Parathyroid adenoma (tissue), 2 donors: ENCODE measurements at regions not wholly inside any gene's neighbourhood (a gene's known extent, or its start where the extent isn't known, plus 50 kb on each side); places are given as distances from the start of the nearest gene placed in this dataset.

ENCODE experiments used
- H2AFZ ChIP-seq: fragments of 300-600 bp; sonication (generic); one replicate; pipeline ENCODE4 v1.7.0; 2017; ENCODE audit warnings: antibody characterized with exemption, mild to moderate bottlenecking
- H3K27ac ChIP-seq: fragments of 300-600 bp; sonication (generic); one replicate; pipeline ENCODE4 v1.7.0; 2017
- H3K27me3 ChIP-seq: fragments of 300-600 bp; sonication (generic); one replicate; pipeline ENCODE4 v1.7.0; 2017; ENCODE audit warnings: low read length; ENCODE audit not compliant: control insufficient read depth, insufficient read depth
- H3K36me3 ChIP-seq: fragments of 300-600 bp; sonication (generic); one replicate; pipeline ENCODE4 v1.7.0; 2017; ENCODE audit warnings: low read length; ENCODE audit not compliant: control insufficient read depth, insufficient read depth
- H3K4me1 ChIP-seq: fragments of 300-600 bp; sonication (generic); one replicate; pipeline ENCODE4 v1.7.0; 2017; ENCODE audit warnings: control low read depth
- H3K4me2 ChIP-seq: fragments of 300-600 bp; sonication (generic); one replicate; pipeline ENCODE4 v1.7.0; 2017; ENCODE audit warnings: low read length
- H3K4me3 ChIP-seq: fragments of 300-600 bp; sonication (generic); one replicate; pipeline ENCODE4 v1.7.0; 2017; ENCODE audit warnings: low read depth, low read length
- H3K79me2 ChIP-seq: fragments of 300-600 bp; sonication (generic); one replicate; pipeline ENCODE4 v1.7.0; 2017; ENCODE audit warnings: control low read depth
- H3K9ac ChIP-seq: fragments of 300-600 bp; sonication (generic); one replicate; pipeline ENCODE4 v1.7.0; 2017; ENCODE audit warnings: mild to moderate bottlenecking
- H3K9me3 ChIP-seq: fragments of 300-600 bp; sonication (generic); one replicate; pipeline ENCODE4 v1.7.0; 2017; ENCODE audit warnings: low read length; ENCODE audit not compliant: control insufficient read depth
- CTCF ChIP-seq: fragments of 300-600 bp; sonication (generic); IDR thresholded peaks from one replicate; pipeline ENCODE4 v1.7.0; 2017; ENCODE audit warnings: antibody characterized with exemption, mild to moderate bottlenecking
- donor health status: primary hyperparathyroidism.

GRCh38 chr9:86724529-86724928 lies 222.8 kb downstream of the GAS1 start:
- H3K9me3 ChIP-seq, result no peaks in the 10 kb centered on the region
- H3K27ac ChIP-seq, result no peak overlapping the region
- no peaks in the 10 kb centered on the region for H3K27me3 ChIP-seq
- no peak overlapping the region for H3K4me2 ChIP-seq
- no peaks in the 10 kb centered on the region for H3K4me1 ChIP-seq
- no peak overlapping the region for H2AFZ ChIP-seq
- no peak overlapping the region for H3K9ac ChIP-seq
- no peak for TF ChIP-seq CTCF
- no peaks in the 10 kb centered on the region for H3K79me2 ChIP-seq
- no peaks in the 10 kb centered on the region for H3K36me3 ChIP-seq
- H3K4me3 ChIP-seq, result no peak overlapping the region

- no peaks in the 10 kb centered on the region for H3K4me1 ChIP-seq
- H3K79me2 ChIP-seq, result no peaks in the 10 kb centered on the region
- no peaks in the 10 kb centered on the region for H3K27me3 ChIP-seq
- H3K9ac ChIP-seq, result no peak overlapping the region
- no peaks in the 10 kb centered on the region for H3K9me3 ChIP-seq
- H3K27ac ChIP-seq, result no peak overlapping the region
- no peak overlapping the region for H2AFZ ChIP-seq
- no peaks in the 10 kb centered on the region for H3K36me3 ChIP-seq
- H3K4me3 ChIP-seq, result no peak overlapping the region
- H3K4me2 ChIP-seq, result no peak overlapping the region
- no peak for TF ChIP-seq CTCF
These were observed 224.0 kb downstream of the GAS1 start for GRCh38 chr9:86723346-86723745.

- no peaks in the 10 kb centered on the region for H3K79me2 ChIP-seq
- no peaks in the 10 kb centered on the region for H3K4me1 ChIP-seq
- H3K9ac ChIP-seq, result no peak overlapping the region
- H3K36me3 ChIP-seq, result no peaks in the 10 kb centered on the region
- H3K4me2 ChIP-seq, result no peak overlapping the region
- no peak overlapping the region for H2AFZ ChIP-seq
- no peak overlapping the region for H3K27ac ChIP-seq
- no peak for TF ChIP-seq CTCF
- no peak overlapping the region for H3K4me3 ChIP-seq
- H3K27me3 ChIP-seq, result no peaks in the 10 kb centered on the region
- no peaks in the 10 kb centered on the region for H3K9me3 ChIP-seq
These were observed 224.6 kb downstream of the GAS1 start for GRCh38 chr9:86722706-86723075.

- H3K9me3 ChIP-seq, result no peaks in the 10 kb centered on the region
- no peak for TF ChIP-seq CTCF
- no peak overlapping the region for H3K9ac ChIP-seq
- no peaks in the 10 kb centered on the region for H3K79me2 ChIP-seq
- no peaks in the 10 kb centered on the region for H3K36me3 ChIP-seq
- H3K4me1 ChIP-seq, result no peaks in the 10 kb centered on the region
- no peak overlapping the region for H3K4me3 ChIP-seq
- no peak overlapping the region for H2AFZ ChIP-seq
- no peak overlapping the region for H3K4me2 ChIP-seq
- H3K27ac ChIP-seq, result no peak overlapping the region
- H3K27me3 ChIP-seq, result no peaks in the 10 kb centered on the region
These were observed 225.2 kb downstream of the GAS1 start for GRCh38 chr9:86721843-86722705.
